ENCODE measurements at regions not wholly inside any gene's neighbourhood (a gene's known extent, or its start where the extent isn't known, plus 50 kb on each side); places are given as distances from the start of the nearest gene placed in this dataset.

DNA sequence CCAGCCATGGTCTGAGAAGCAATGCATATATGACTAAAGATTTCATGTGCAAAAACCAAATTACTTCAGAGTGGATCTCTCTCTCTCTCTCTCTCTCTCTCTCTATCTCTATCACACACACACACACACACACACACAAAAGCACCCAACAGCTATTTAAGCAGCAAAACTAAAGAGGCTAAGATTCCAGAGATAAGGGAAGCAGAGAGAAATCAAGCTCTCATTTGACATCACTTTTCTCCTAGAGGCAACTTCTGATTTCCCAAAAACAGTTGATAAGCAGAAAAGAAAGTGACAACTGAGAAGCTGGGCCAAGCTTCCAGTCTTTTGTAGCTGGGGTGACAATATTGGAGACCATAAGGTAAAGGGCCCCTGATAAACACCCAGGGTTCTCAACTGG, 526.0 kb upstream of the NR2F2 start:
- Histone ChIP-seq H3K9ac (ENCODE audit: low read depth, low read length, poor library complexity, severe bottlenecking) (no peak overlapping the region), H3K4me3 (ENCODE audit: low read length, poor library complexity, severe bottlenecking) (no peak overlapping the region), H3K4me2 (ENCODE audit: low read depth, low read length, poor library complexity, severe bottlenecking) (no peak overlapping the region), H3K9me3 (ENCODE audit: insufficient read depth, low read depth, low read length) (no peaks in the 10 kb centered on the region), H3K36me3 (ENCODE audit: insufficient read depth, low read length) (no peaks in the 10 kb centered on the region), H3K79me2 (ENCODE audit: insufficient read depth, low read length) (no peaks in the 10 kb centered on the region), H3K27me3 (ENCODE audit: insufficient read depth, low read length, poor library complexity, severe bottlenecking) (no peaks in the 10 kb centered on the region), H2AFZ (ENCODE audit: low read length) (no peak overlapping the region), H3K4me1 (ENCODE audit: insufficient read depth, low read length, poor library complexity, severe bottlenecking) (no peaks in the 10 kb centered on the region), H3F3A (ENCODE audit: low read depth) (no peaks in the 10 kb centered on the region), H3K9me2 (replicated peaks; ENCODE audit: low read depth, low read length) (no peaks in the 10 kb centered on the region), H4K20me1 (ENCODE audit: insufficient read depth, low read length, poor library complexity, severe bottlenecking) (no peaks in the 10 kb centered on the region)
- no peak for TF ChIP-seq EZH2phosphoT487 (IDR thresholded peaks at IDR 0.05; ENCODE audit: borderline replicate concordance)
- TF ChIP-seq, protein P1, sequence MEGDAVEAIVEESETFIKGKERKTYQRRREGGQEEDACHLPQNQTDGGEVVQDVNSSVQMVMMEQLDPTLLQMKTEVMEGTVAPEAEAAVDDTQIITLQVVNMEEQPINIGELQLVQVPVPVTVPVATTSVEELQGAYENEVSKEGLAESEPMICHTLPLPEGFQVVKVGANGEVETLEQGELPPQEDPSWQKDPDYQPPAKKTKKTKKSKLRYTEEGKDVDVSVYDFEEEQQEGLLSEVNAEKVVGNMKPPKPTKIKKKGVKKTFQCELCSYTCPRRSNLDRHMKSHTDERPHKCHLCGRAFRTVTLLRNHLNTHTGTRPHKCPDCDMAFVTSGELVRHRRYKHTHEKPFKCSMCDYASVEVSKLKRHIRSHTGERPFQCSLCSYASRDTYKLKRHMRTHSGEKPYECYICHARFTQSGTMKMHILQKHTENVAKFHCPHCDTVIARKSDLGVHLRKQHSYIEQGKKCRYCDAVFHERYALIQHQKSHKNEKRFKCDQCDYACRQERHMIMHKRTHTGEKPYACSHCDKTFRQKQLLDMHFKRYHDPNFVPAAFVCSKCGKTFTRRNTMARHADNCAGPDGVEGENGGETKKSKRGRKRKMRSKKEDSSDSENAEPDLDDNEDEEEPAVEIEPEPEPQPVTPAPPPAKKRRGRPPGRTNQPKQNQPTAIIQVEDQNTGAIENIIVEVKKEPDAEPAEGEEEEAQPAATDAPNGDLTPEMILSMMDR (conservative IDR thresholded peaks at IDR 0.05; ENCODE audit: low read length), result no peak

DNA sequence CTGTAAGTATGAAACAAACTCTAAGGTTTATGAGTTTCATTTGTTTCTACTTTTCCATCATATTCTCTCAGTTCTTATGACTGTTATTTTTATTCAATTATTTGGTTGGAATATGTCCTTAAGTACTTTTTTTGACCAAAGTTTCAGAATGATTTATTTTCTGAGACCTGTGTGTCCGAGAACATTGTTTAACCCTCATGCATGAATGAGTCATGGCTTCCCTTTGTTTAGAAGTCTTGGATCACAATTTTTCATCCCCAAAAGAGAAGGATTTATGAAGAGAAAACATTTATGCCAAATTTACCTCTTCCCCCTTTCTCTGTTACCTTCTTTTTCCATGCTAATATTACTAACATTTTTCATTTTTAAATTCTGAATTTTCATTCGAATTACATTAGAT, 518.0 kb upstream of the NR2F2 start:
- Histone ChIP-seq H3K9me3 (ENCODE audit: insufficient read depth, low read depth, low read length) (no peaks in the 10 kb centered on the region), H3K36me3 (ENCODE audit: insufficient read depth, low read length) (no peaks in the 10 kb centered on the region), H3K4me1 (ENCODE audit: insufficient read depth, low read length, poor library complexity, severe bottlenecking) (no peaks in the 10 kb centered on the region), H3K27me3 (ENCODE audit: insufficient read depth, low read length, poor library complexity, severe bottlenecking) (no peaks in the 10 kb centered on the region), H2AFZ (ENCODE audit: low read length) (no peak overlapping the region), H3K4me3 (ENCODE audit: low read length, poor library complexity, severe bottlenecking) (no peak overlapping the region), H3K9me2 (replicated peaks; ENCODE audit: low read depth, low read length) (no peaks in the 10 kb centered on the region), H3K9ac (ENCODE audit: low read depth, low read length, poor library complexity, severe bottlenecking) (no peak overlapping the region), H3K79me2 (ENCODE audit: insufficient read depth, low read length) (no peaks in the 10 kb centered on the region), H4K20me1 (ENCODE audit: insufficient read depth, low read length, poor library complexity, severe bottlenecking) (no peaks in the 10 kb centered on the region), H3K4me2 (ENCODE audit: low read depth, low read length, poor library complexity, severe bottlenecking) (no peak overlapping the region), H3F3A (ENCODE audit: low read depth) (no peaks in the 10 kb centered on the region)
- TF ChIP-seq EZH2phosphoT487 (IDR thresholded peaks at IDR 0.05; ENCODE audit: borderline replicate concordance), result no peak
- TF ChIP-seq, protein P1 (conservative IDR thresholded peaks at IDR 0.05; ENCODE audit: low read length), result no peak

DNA sequence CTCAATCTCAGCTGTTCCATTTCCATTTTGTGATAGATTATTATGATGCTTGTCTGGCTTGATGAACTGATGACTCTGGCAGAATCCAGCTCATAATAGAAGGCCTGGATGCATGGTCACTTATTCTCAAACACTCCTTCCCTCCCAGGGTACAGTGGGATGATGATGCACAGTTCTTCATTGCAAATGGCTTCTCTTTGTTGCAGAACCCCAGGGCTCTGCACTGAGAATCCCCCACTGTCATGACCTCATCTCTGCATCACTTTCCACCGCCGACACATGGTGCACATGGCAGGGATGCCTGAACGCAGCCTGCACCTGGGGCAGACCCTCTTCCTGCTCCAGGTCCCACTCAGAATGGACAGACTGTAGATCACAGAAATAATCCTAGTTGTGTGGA, 515.6 kb upstream of the NR2F2 start:
- Histone ChIP-seq H3K9ac (ENCODE audit: low read depth, low read length, poor library complexity, severe bottlenecking) (no peak overlapping the region), H3K27me3 (ENCODE audit: insufficient read depth, low read length, poor library complexity, severe bottlenecking) (no peaks in the 10 kb centered on the region), H4K20me1 (ENCODE audit: insufficient read depth, low read length, poor library complexity, severe bottlenecking) (no peaks in the 10 kb centered on the region), H3K4me2 (ENCODE audit: low read depth, low read length, poor library complexity, severe bottlenecking) (no peak overlapping the region), H3K36me3 (ENCODE audit: insufficient read depth, low read length) (no peaks in the 10 kb centered on the region), H3K4me1 (ENCODE audit: insufficient read depth, low read length, poor library complexity, severe bottlenecking) (no peaks in the 10 kb centered on the region), H2AFZ (ENCODE audit: low read length) (no peak overlapping the region), H3K9me3 (ENCODE audit: insufficient read depth, low read depth, low read length) (no peaks in the 10 kb centered on the region), H3K4me3 (ENCODE audit: low read length, poor library complexity, severe bottlenecking) (no peak overlapping the region), H3F3A (ENCODE audit: low read depth) (no peaks in the 10 kb centered on the region), H3K79me2 (ENCODE audit: insufficient read depth, low read length) (no peaks in the 10 kb centered on the region), H3K9me2 (replicated peaks; ENCODE audit: low read depth, low read length) (no peaks in the 10 kb centered on the region)
- TF ChIP-seq, protein P1 (conservative IDR thresholded peaks at IDR 0.05; ENCODE audit: low read length), result no peak
- TF ChIP-seq EZH2phosphoT487 (IDR thresholded peaks at IDR 0.05; ENCODE audit: borderline replicate concordance), result no peak
